H9 (cell line): ENCODE measurements at regions not wholly inside any gene's neighbourhood (a gene's known extent, or its start where the extent isn't known, plus 50 kb on each side); places are given as distances from the start of the nearest gene placed in this dataset.

Source experiments
- DNase-seq: peaks from one replicate; pipeline ENCODE4 v3.0.0-alpha.2; 2017
- H2AFZ ChIP-seq: one replicate; pipeline ENCODE4 v1.6.1; 2013; ENCODE audit warnings: mild to moderate bottlenecking, low read length, control low read depth, moderate library complexity
- H2AK5ac ChIP-seq: 2 replicates; pipeline ENCODE4 v1.6.1; 2013; ENCODE audit warnings: low read length, control low read depth, mixed read lengths; ENCODE audit not compliant: insufficient read length
- H2BK120ac ChIP-seq: one replicate; pipeline ENCODE4 v1.6.1; 2013; ENCODE audit warnings: low read depth, mild to moderate bottlenecking, low read length, control low read depth, inconsistent platforms; ENCODE audit not compliant: poor library complexity, severe bottlenecking
- H2BK12ac ChIP-seq: 2 replicates; pipeline ENCODE4 v1.6.1; 2013; ENCODE audit warnings: low read length, control low read depth, mixed read lengths, low read depth; ENCODE audit not compliant: insufficient read length
- H2BK15ac ChIP-seq: 2 replicates; pipeline ENCODE4 v1.6.1; 2013; ENCODE audit warnings: low read depth, low read length, control low read depth
- H2BK20ac ChIP-seq: one replicate; pipeline ENCODE4 v1.6.1; 2013; ENCODE audit warnings: low read depth, mild to moderate bottlenecking, low read length, control low read depth, inconsistent platforms; ENCODE audit not compliant: poor library complexity, severe bottlenecking
- H2BK5ac ChIP-seq: 2 replicates; pipeline ENCODE4 v1.6.1; 2013; ENCODE audit warnings: low read length, control low read depth, mixed read lengths; ENCODE audit not compliant: insufficient read length
- H3K14ac ChIP-seq: 2 replicates; pipeline ENCODE4 v1.6.1; 2013; ENCODE audit warnings: low read length, control low read depth; ENCODE audit not compliant: insufficient read depth
- H3K18ac ChIP-seq: 2 replicates; pipeline ENCODE4 v1.6.1; 2013; ENCODE audit warnings: low read depth, mild to moderate bottlenecking, mixed read lengths, low read length, control low read depth; ENCODE audit not compliant: insufficient read length
- H3K23ac ChIP-seq: 2 replicates; pipeline ENCODE4 v1.6.1; 2013; ENCODE audit warnings: low read length, control low read depth, mixed read lengths, low read depth; ENCODE audit not compliant: insufficient read length
- H3K23me2 ChIP-seq: 2 replicates; pipeline ENCODE4 v1.6.1; 2013; ENCODE audit warnings: low read depth, mild to moderate bottlenecking, mixed read lengths, low read length, control low read depth; ENCODE audit not compliant: insufficient read length, poor library complexity, severe bottlenecking
- H3K27ac ChIP-seq: 2 replicates; pipeline ENCODE4 v1.5.1; 2013; ENCODE audit warnings: low read length, control low read depth, mixed read lengths, low read depth; ENCODE audit not compliant: insufficient read length
- H3K27me3 ChIP-seq: 2 replicates; pipeline ENCODE4 v1.6.1; 2013; ENCODE audit warnings: low read length, control low read depth, inconsistent platforms; ENCODE audit not compliant: insufficient read depth
- H3K4ac ChIP-seq: 2 replicates; pipeline ENCODE4 v1.6.1; 2013; ENCODE audit warnings: low read depth, mild to moderate bottlenecking, control low read depth, inconsistent platforms, low read length, moderate library complexity
- H3K4me1 ChIP-seq: 2 replicates; pipeline ENCODE4 v1.6.1; 2013; ENCODE audit warnings: low read length, control low read depth, inconsistent platforms; ENCODE audit not compliant: insufficient read depth
- H3K4me2 ChIP-seq: 2 replicates; pipeline ENCODE4 v1.6.1; 2013; ENCODE audit warnings: low read length, control low read depth, mixed read lengths; ENCODE audit not compliant: insufficient read length, insufficient read depth
- H3K56ac ChIP-seq: 2 replicates; pipeline ENCODE4 v1.6.1; 2013; ENCODE audit warnings: low read depth, mild to moderate bottlenecking, mixed read lengths, low read length, control low read depth; ENCODE audit not compliant: insufficient read length
- H3K79me1 ChIP-seq: 2 replicates; pipeline ENCODE4 v1.6.1; 2013; ENCODE audit warnings: low read depth, mild to moderate bottlenecking, moderate library complexity, low read length, control low read depth, inconsistent platforms; ENCODE audit not compliant: insufficient read depth, poor library complexity, severe bottlenecking
- H3K79me2 ChIP-seq: 2 replicates; pipeline ENCODE4 v1.6.1; 2013; ENCODE audit warnings: low read length, control low read depth, inconsistent platforms; ENCODE audit not compliant: insufficient read depth
- H3K9ac ChIP-seq: 2 replicates; pipeline ENCODE4 v1.6.1; 2013; ENCODE audit warnings: low read length, control low read depth, mixed read lengths; ENCODE audit not compliant: insufficient read length; ENCODE audit errors: extremely low read depth
- H3K9me3 ChIP-seq: one replicate; pipeline ENCODE4 v1.6.1; 2013; ENCODE audit warnings: low read depth, low read length, inconsistent platforms; ENCODE audit not compliant: control insufficient read depth
- H3T11ph ChIP-seq: one replicate; pipeline ENCODE4 v1.6.1; 2013; ENCODE audit warnings: mild to moderate bottlenecking, low read length, control low read depth, inconsistent platforms
- H4K20me1 ChIP-seq: one replicate; pipeline ENCODE4 v1.6.1; 2013; ENCODE audit not compliant: control insufficient read depth, insufficient read length, insufficient read depth
- H4K5ac ChIP-seq: 2 replicates; pipeline ENCODE4 v1.6.1; 2013; ENCODE audit warnings: low read depth, mild to moderate bottlenecking, mixed read lengths, low read length, control low read depth; ENCODE audit not compliant: insufficient read length
- H4K8ac ChIP-seq: replicated peaks from 2 replicates; pipeline ENCODE4 v1.6.1; 2013; ENCODE audit warnings: low read length, control low read depth, mixed read lengths, low read depth; ENCODE audit not compliant: insufficient read length
- H4K91ac ChIP-seq: 2 replicates; pipeline ENCODE4 v1.6.1; 2013; ENCODE audit warnings: low read depth, mild to moderate bottlenecking, moderate library complexity, mixed read lengths, low read length, control low read depth; ENCODE audit not compliant: insufficient read length
- H3K27ac Mint-ChIP-seq, 3 experiments: 2 replicates in 2 of 3; 3 replicates in 1 of 3; pipeline ENCODE4 v1.8.0; 2020 to 2021; ENCODE audit warnings: mixed read lengths in 3 of 3, mild to moderate bottlenecking in 1 of 3, moderate library complexity in 1 of 3
- H3K27me3 Mint-ChIP-seq: 2 replicates; pipeline ENCODE4 v1.8.0; 2021; ENCODE audit warnings: low read depth, mild to moderate bottlenecking, moderate library complexity, mixed read lengths
- H3K36me3 Mint-ChIP-seq, 3 experiments: 2 replicates in 2 of 3; 3 replicates in 1 of 3; pipeline ENCODE4 v1.8.0; 2020 to 2021; ENCODE audit warnings: low read depth in 3 of 3, mixed read lengths in 3 of 3; ENCODE audit not compliant: insufficient read depth in 1 of 3
- H3K4me1 Mint-ChIP-seq, 2 experiments: 2 replicates each; pipeline ENCODE4 v1.8.0; 2020; ENCODE audit warnings: mixed read lengths in 2 of 2
- H3K4me3 Mint-ChIP-seq, 2 experiments: 2 replicates in 1 of 2; 3 replicates in 1 of 2; pipeline ENCODE4 v1.8.0; 2020 to 2021; ENCODE audit warnings: mild to moderate bottlenecking in 2 of 2, mixed read lengths in 2 of 2, moderate library complexity in 1 of 2
- H3K9me3 Mint-ChIP-seq, 2 experiments: 2 replicates in 1 of 2; 3 replicates in 1 of 2; pipeline ENCODE4 v1.8.0; 2020; ENCODE audit warnings: mild to moderate bottlenecking in 2 of 2, mixed read lengths in 2 of 2, moderate library complexity in 1 of 2
- CTCF ChIP-seq: fragments of 200-600 bp; sonication (generic); conservative IDR thresholded peaks from 3 replicates; pipeline ENCODE4 v1.8.0; 2021; ENCODE audit warnings: antibody characterized with exemption, mild to moderate bottlenecking
- WGBS: extraction: QIAGEN DNeasy Blood & Tissue Kit; methylation state at CpG from one replicate; pipeline ENCODE4 v1.1.7; 2013; ENCODE audit warnings: missing lambda C conversion rate, low lambda C conversion rate, mixed read lengths; ENCODE audit not compliant: insufficient read length; ENCODE audit errors: extremely low coverage; 5-methylcytosine and 5-hydroxymethylcytosine counted together

GRCh38 chr9:102650896-102651295 lies 344.2 kb upstream of the CYLC2 start:
- Histone ChIP-seq H3K79me1 (no peaks in the 10 kb centered on the region), H3K23ac (no peak overlapping the region), H2BK120ac (no peak overlapping the region), H2BK15ac (no peak overlapping the region), H2BK20ac (no peak overlapping the region), H3K23me2 (no peaks in the 10 kb centered on the region), H4K5ac (no peak overlapping the region), H3K27me3 (no peaks in the 10 kb centered on the region), H3K4ac (no peak overlapping the region), H3T11ph (no peak overlapping the region), H3K9ac (no peak overlapping the region), H3K4me1 (no peaks in the 10 kb centered on the region), H3K18ac (no peak overlapping the region), H4K8ac (no peak overlapping the region), H3K56ac (no peak overlapping the region), H3K9me3 (no peaks in the 10 kb centered on the region), H4K91ac (no peak overlapping the region), H2BK12ac (no peak overlapping the region), H4K20me1 (no peaks in the 10 kb centered on the region), H3K27ac (no peak overlapping the region), H3K4me2 (no peak overlapping the region), H3K14ac (no peak overlapping the region), H2AK5ac (no peak overlapping the region), H2AFZ (no peak overlapping the region), H3K79me2 (no peaks in the 10 kb centered on the region), H2BK5ac (no peak overlapping the region)
- WGBS = no CpG with 5 or more reads among the region's 2 CpGs
- no peaks in the 10 kb centered on the region for H3K4me1 Mint-ChIP-seq
- no peak for DNase-seq
- H3K36me3 Mint-ChIP-seq = no peaks in the 10 kb centered on the region
- no peaks in the 10 kb centered on the region for H3K9me3 Mint-ChIP-seq
- no peak for TF ChIP-seq CTCF
- H3K4me3 Mint-ChIP-seq = no peak overlapping the region
- H3K27ac Mint-ChIP-seq = no peak overlapping the region
- H3K27me3 Mint-ChIP-seq = no peaks in the 10 kb centered on the region
